H9 (cell line): ENCODE measurements at regions not wholly inside any gene's neighbourhood (a gene's known extent, or its start where the extent isn't known, plus 50 kb on each side); places are given as distances from the start of the nearest gene placed in this dataset.

Experiments
- DNase-seq: peaks from one replicate; pipeline ENCODE4 v3.0.0-alpha.2; 2017
- H2AFZ ChIP-seq: one replicate; pipeline ENCODE4 v1.6.1; 2013; ENCODE audit warnings: mild to moderate bottlenecking, low read length, control low read depth, moderate library complexity
- H2AK5ac ChIP-seq: 2 replicates; pipeline ENCODE4 v1.6.1; 2013; ENCODE audit warnings: low read length, control low read depth, mixed read lengths; ENCODE audit not compliant: insufficient read length
- H2BK120ac ChIP-seq: one replicate; pipeline ENCODE4 v1.6.1; 2013; ENCODE audit warnings: low read depth, mild to moderate bottlenecking, low read length, control low read depth, inconsistent platforms; ENCODE audit not compliant: poor library complexity, severe bottlenecking
- H2BK12ac ChIP-seq: 2 replicates; pipeline ENCODE4 v1.6.1; 2013; ENCODE audit warnings: low read length, control low read depth, mixed read lengths, low read depth; ENCODE audit not compliant: insufficient read length
- H2BK15ac ChIP-seq: 2 replicates; pipeline ENCODE4 v1.6.1; 2013; ENCODE audit warnings: low read depth, low read length, control low read depth
- H2BK20ac ChIP-seq: one replicate; pipeline ENCODE4 v1.6.1; 2013; ENCODE audit warnings: low read depth, mild to moderate bottlenecking, low read length, control low read depth, inconsistent platforms; ENCODE audit not compliant: poor library complexity, severe bottlenecking
- H2BK5ac ChIP-seq: 2 replicates; pipeline ENCODE4 v1.6.1; 2013; ENCODE audit warnings: low read length, control low read depth, mixed read lengths; ENCODE audit not compliant: insufficient read length
- H3K14ac ChIP-seq: 2 replicates; pipeline ENCODE4 v1.6.1; 2013; ENCODE audit warnings: low read length, control low read depth; ENCODE audit not compliant: insufficient read depth
- H3K18ac ChIP-seq: 2 replicates; pipeline ENCODE4 v1.6.1; 2013; ENCODE audit warnings: low read depth, mild to moderate bottlenecking, mixed read lengths, low read length, control low read depth; ENCODE audit not compliant: insufficient read length
- H3K23ac ChIP-seq: 2 replicates; pipeline ENCODE4 v1.6.1; 2013; ENCODE audit warnings: low read length, control low read depth, mixed read lengths, low read depth; ENCODE audit not compliant: insufficient read length
- H3K23me2 ChIP-seq: 2 replicates; pipeline ENCODE4 v1.6.1; 2013; ENCODE audit warnings: low read depth, mild to moderate bottlenecking, mixed read lengths, low read length, control low read depth; ENCODE audit not compliant: insufficient read length, poor library complexity, severe bottlenecking
- H3K27ac ChIP-seq: 2 replicates; pipeline ENCODE4 v1.5.1; 2013; ENCODE audit warnings: low read length, control low read depth, mixed read lengths, low read depth; ENCODE audit not compliant: insufficient read length
- H3K27me3 ChIP-seq: 2 replicates; pipeline ENCODE4 v1.6.1; 2013; ENCODE audit warnings: low read length, control low read depth, inconsistent platforms; ENCODE audit not compliant: insufficient read depth
- H3K4ac ChIP-seq: 2 replicates; pipeline ENCODE4 v1.6.1; 2013; ENCODE audit warnings: low read depth, mild to moderate bottlenecking, control low read depth, inconsistent platforms, low read length, moderate library complexity
- H3K4me1 ChIP-seq: 2 replicates; pipeline ENCODE4 v1.6.1; 2013; ENCODE audit warnings: low read length, control low read depth, inconsistent platforms; ENCODE audit not compliant: insufficient read depth
- H3K4me2 ChIP-seq: 2 replicates; pipeline ENCODE4 v1.6.1; 2013; ENCODE audit warnings: low read length, control low read depth, mixed read lengths; ENCODE audit not compliant: insufficient read length, insufficient read depth
- H3K56ac ChIP-seq: 2 replicates; pipeline ENCODE4 v1.6.1; 2013; ENCODE audit warnings: low read depth, mild to moderate bottlenecking, mixed read lengths, low read length, control low read depth; ENCODE audit not compliant: insufficient read length
- H3K79me1 ChIP-seq: 2 replicates; pipeline ENCODE4 v1.6.1; 2013; ENCODE audit warnings: low read depth, mild to moderate bottlenecking, moderate library complexity, low read length, control low read depth, inconsistent platforms; ENCODE audit not compliant: insufficient read depth, poor library complexity, severe bottlenecking
- H3K79me2 ChIP-seq: 2 replicates; pipeline ENCODE4 v1.6.1; 2013; ENCODE audit warnings: low read length, control low read depth, inconsistent platforms; ENCODE audit not compliant: insufficient read depth
- H3K9ac ChIP-seq: 2 replicates; pipeline ENCODE4 v1.6.1; 2013; ENCODE audit warnings: low read length, control low read depth, mixed read lengths; ENCODE audit not compliant: insufficient read length; ENCODE audit errors: extremely low read depth
- H3K9me3 ChIP-seq: one replicate; pipeline ENCODE4 v1.6.1; 2013; ENCODE audit warnings: low read depth, low read length, inconsistent platforms; ENCODE audit not compliant: control insufficient read depth
- H3T11ph ChIP-seq: one replicate; pipeline ENCODE4 v1.6.1; 2013; ENCODE audit warnings: mild to moderate bottlenecking, low read length, control low read depth, inconsistent platforms
- H4K20me1 ChIP-seq: one replicate; pipeline ENCODE4 v1.6.1; 2013; ENCODE audit not compliant: control insufficient read depth, insufficient read length, insufficient read depth
- H4K5ac ChIP-seq: 2 replicates; pipeline ENCODE4 v1.6.1; 2013; ENCODE audit warnings: low read depth, mild to moderate bottlenecking, mixed read lengths, low read length, control low read depth; ENCODE audit not compliant: insufficient read length
- H4K8ac ChIP-seq: replicated peaks from 2 replicates; pipeline ENCODE4 v1.6.1; 2013; ENCODE audit warnings: low read length, control low read depth, mixed read lengths, low read depth; ENCODE audit not compliant: insufficient read length
- H4K91ac ChIP-seq: 2 replicates; pipeline ENCODE4 v1.6.1; 2013; ENCODE audit warnings: low read depth, mild to moderate bottlenecking, moderate library complexity, mixed read lengths, low read length, control low read depth; ENCODE audit not compliant: insufficient read length
- H3K27ac Mint-ChIP-seq, 3 experiments: 2 replicates in 2 of 3; 3 replicates in 1 of 3; pipeline ENCODE4 v1.8.0; 2020 to 2021; ENCODE audit warnings: mixed read lengths in 3 of 3, mild to moderate bottlenecking in 1 of 3, moderate library complexity in 1 of 3
- H3K27me3 Mint-ChIP-seq: 2 replicates; pipeline ENCODE4 v1.8.0; 2021; ENCODE audit warnings: low read depth, mild to moderate bottlenecking, moderate library complexity, mixed read lengths
- H3K36me3 Mint-ChIP-seq, 3 experiments: 2 replicates in 2 of 3; 3 replicates in 1 of 3; pipeline ENCODE4 v1.8.0; 2020 to 2021; ENCODE audit warnings: low read depth in 3 of 3, mixed read lengths in 3 of 3; ENCODE audit not compliant: insufficient read depth in 1 of 3
- H3K4me1 Mint-ChIP-seq, 2 experiments: 2 replicates each; pipeline ENCODE4 v1.8.0; 2020; ENCODE audit warnings: mixed read lengths in 2 of 2
- H3K4me3 Mint-ChIP-seq, 2 experiments: 2 replicates in 1 of 2; 3 replicates in 1 of 2; pipeline ENCODE4 v1.8.0; 2020 to 2021; ENCODE audit warnings: mild to moderate bottlenecking in 2 of 2, mixed read lengths in 2 of 2, moderate library complexity in 1 of 2
- H3K9me3 Mint-ChIP-seq, 2 experiments: 2 replicates in 1 of 2; 3 replicates in 1 of 2; pipeline ENCODE4 v1.8.0; 2020; ENCODE audit warnings: mild to moderate bottlenecking in 2 of 2, mixed read lengths in 2 of 2, moderate library complexity in 1 of 2
- WGBS: extraction: QIAGEN DNeasy Blood & Tissue Kit; methylation state at CpG from one replicate; pipeline ENCODE4 v1.1.7; 2013; ENCODE audit warnings: missing lambda C conversion rate, low lambda C conversion rate, mixed read lengths; ENCODE audit not compliant: insufficient read length; ENCODE audit errors: extremely low coverage; 5-methylcytosine and 5-hydroxymethylcytosine counted together
- TF ChIP-seq, protein P1 (sequence below): fragments of 200-600 bp; sonication (generic); conservative IDR thresholded peaks from 3 replicates; pipeline ENCODE4 v1.8.0; 2021; ENCODE audit warnings: antibody characterized with exemption, mild to moderate bottlenecking

DNA sequence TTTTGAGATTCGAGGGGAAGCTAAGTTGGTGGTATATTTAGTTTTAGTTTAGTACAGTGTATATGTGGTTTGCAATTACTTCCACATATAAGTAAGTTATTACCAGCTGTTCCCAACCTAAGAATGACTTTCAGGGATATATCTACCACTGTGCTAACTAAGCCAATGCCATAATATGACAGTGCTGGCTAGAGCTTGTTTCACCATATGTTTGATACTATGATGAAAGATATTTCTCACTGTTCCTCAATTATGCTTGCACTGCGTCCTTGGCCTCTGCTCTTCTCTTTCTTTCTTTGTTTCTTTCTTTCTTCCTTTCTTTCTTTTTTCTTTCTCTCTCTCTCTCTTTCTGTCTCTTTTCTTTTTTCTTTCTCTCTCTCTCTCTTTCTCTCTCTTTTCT lies 113.8 kb upstream of the SKAP2 start:
- Histone ChIP-seq H4K20me1 (no peaks in the 10 kb centered on the region), H2AK5ac (no peak overlapping the region), H3K23me2 (no peaks in the 10 kb centered on the region), H3K14ac (no peak overlapping the region), H2AFZ (no peak overlapping the region), H3K4ac (no peak overlapping the region), H2BK15ac (no peak overlapping the region), H2BK120ac (no peak overlapping the region), H2BK20ac (no peak overlapping the region), H3K9ac (no peak overlapping the region), H3K79me1 (no peaks in the 10 kb centered on the region), H3K9me3 (no peaks in the 10 kb centered on the region), H2BK12ac (no peak overlapping the region), H4K5ac (no peak overlapping the region), H2BK5ac (no peak overlapping the region), H4K91ac (no peak overlapping the region), H3K23ac (no peak overlapping the region), H3K18ac (no peak overlapping the region), H3T11ph (no peak overlapping the region), H4K8ac (no peak overlapping the region), H3K27ac (no peak overlapping the region), H3K27me3 (no peaks in the 10 kb centered on the region), H3K79me2 (no peaks in the 10 kb centered on the region), H3K4me2 (no peak overlapping the region), H3K4me1 (no peaks in the 10 kb centered on the region), H3K56ac (no peak overlapping the region)
- H3K4me1 Mint-ChIP-seq: peaks cover 2 to 3% of the 10 kb centered on the region in 2 experiments; a peak in 1 of 4 replicates
- H3K27ac Mint-ChIP-seq: peak overlapping the region in 1 of 3 experiments; percentile 28; a peak in 1 of 7 replicates
- no CpG with 5 or more reads among the region's 2 CpGs for WGBS
- peaks cover 5% of the 10 kb centered on the region for H3K27me3 Mint-ChIP-seq
- 0 out of 5 replicates have a peak overlapping the region, but pooled peaks of 1 of the 2 experiments have one; percentile 1 for H3K4me3 Mint-ChIP-seq
- no peaks in the 10 kb centered on the region; a peak in 1 of 5 replicates for H3K9me3 Mint-ChIP-seq
- DNase-seq: no peak
- TF ChIP-seq, protein P1, sequence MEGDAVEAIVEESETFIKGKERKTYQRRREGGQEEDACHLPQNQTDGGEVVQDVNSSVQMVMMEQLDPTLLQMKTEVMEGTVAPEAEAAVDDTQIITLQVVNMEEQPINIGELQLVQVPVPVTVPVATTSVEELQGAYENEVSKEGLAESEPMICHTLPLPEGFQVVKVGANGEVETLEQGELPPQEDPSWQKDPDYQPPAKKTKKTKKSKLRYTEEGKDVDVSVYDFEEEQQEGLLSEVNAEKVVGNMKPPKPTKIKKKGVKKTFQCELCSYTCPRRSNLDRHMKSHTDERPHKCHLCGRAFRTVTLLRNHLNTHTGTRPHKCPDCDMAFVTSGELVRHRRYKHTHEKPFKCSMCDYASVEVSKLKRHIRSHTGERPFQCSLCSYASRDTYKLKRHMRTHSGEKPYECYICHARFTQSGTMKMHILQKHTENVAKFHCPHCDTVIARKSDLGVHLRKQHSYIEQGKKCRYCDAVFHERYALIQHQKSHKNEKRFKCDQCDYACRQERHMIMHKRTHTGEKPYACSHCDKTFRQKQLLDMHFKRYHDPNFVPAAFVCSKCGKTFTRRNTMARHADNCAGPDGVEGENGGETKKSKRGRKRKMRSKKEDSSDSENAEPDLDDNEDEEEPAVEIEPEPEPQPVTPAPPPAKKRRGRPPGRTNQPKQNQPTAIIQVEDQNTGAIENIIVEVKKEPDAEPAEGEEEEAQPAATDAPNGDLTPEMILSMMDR: no peak
- H3K36me3 Mint-ChIP-seq: no peaks in the 10 kb centered on the region
